ENCODE measurements at regions not wholly inside any gene's neighbourhood (a gene's known extent, or its start where the extent isn't known, plus 50 kb on each side); places are given as distances from the start of the nearest gene placed in this dataset.

- no peak overlapping the region for H3K4me3 ChIP-seq (ENCODE audit: low read length)
- TF ChIP-seq, protein P1, sequence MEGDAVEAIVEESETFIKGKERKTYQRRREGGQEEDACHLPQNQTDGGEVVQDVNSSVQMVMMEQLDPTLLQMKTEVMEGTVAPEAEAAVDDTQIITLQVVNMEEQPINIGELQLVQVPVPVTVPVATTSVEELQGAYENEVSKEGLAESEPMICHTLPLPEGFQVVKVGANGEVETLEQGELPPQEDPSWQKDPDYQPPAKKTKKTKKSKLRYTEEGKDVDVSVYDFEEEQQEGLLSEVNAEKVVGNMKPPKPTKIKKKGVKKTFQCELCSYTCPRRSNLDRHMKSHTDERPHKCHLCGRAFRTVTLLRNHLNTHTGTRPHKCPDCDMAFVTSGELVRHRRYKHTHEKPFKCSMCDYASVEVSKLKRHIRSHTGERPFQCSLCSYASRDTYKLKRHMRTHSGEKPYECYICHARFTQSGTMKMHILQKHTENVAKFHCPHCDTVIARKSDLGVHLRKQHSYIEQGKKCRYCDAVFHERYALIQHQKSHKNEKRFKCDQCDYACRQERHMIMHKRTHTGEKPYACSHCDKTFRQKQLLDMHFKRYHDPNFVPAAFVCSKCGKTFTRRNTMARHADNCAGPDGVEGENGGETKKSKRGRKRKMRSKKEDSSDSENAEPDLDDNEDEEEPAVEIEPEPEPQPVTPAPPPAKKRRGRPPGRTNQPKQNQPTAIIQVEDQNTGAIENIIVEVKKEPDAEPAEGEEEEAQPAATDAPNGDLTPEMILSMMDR (IDR thresholded peaks at IDR 0.05; ENCODE audit: insufficient read depth, low read depth, low read length, missing control alignments) = no peak
- peak; percentile 54 for DNase-seq (ENCODE audit: low read depth)
Measured at GRCh38 chr1:39090757-39091380, 64.7 kb downstream of the NDUFS5 start.

GRCh38 chr1:39091845-39092645, 65.9 kb downstream of the NDUFS5 start:
- peak; percentile 81 for DNase-seq (ENCODE audit: low read depth)
- no peak overlapping the region for H3K4me3 ChIP-seq (ENCODE audit: low read length)
- TF ChIP-seq, protein P1 (IDR thresholded peaks at IDR 0.05; ENCODE audit: insufficient read depth, low read depth, low read length, missing control alignments) = peak; percentile 79

DNA sequence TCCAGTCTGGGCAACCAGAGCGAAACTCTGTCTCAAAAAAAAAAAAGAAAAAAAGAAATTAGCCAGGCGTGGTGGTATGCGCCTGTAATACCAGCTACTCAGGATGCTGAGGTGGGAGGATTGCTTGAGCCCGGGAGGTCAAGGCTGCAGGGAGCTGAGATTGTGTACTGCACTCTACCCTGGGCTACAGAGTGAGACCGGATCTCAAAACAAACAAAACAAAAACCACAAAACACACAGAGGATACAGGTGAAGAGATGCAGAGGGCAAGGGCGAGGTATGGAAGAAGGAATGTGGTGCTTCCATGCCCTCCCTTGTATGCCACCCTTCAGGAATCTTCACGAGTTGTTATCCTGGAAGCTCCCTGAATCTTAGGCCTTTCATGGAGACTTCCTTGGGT, 68.5 kb downstream of the NDUFS5 start:
- TF ChIP-seq, protein P1 (IDR thresholded peaks at IDR 0.05; ENCODE audit: insufficient read depth, low read depth, low read length, missing control alignments) = no peak
- no peak overlapping the region for H3K4me3 ChIP-seq (ENCODE audit: low read length)
- DNase-seq (ENCODE audit: low read depth) = no peak

GRCh38 chr1:39098546-39099250, 72.5 kb downstream of the NDUFS5 start:
- no peak overlapping the region for H3K4me3 ChIP-seq (ENCODE audit: low read length)
- TF ChIP-seq, protein P1 (IDR thresholded peaks at IDR 0.05; ENCODE audit: insufficient read depth, low read depth, low read length, missing control alignments) = peak; percentile 83
- peak; percentile 85 for DNase-seq (ENCODE audit: low read depth)

DNA sequence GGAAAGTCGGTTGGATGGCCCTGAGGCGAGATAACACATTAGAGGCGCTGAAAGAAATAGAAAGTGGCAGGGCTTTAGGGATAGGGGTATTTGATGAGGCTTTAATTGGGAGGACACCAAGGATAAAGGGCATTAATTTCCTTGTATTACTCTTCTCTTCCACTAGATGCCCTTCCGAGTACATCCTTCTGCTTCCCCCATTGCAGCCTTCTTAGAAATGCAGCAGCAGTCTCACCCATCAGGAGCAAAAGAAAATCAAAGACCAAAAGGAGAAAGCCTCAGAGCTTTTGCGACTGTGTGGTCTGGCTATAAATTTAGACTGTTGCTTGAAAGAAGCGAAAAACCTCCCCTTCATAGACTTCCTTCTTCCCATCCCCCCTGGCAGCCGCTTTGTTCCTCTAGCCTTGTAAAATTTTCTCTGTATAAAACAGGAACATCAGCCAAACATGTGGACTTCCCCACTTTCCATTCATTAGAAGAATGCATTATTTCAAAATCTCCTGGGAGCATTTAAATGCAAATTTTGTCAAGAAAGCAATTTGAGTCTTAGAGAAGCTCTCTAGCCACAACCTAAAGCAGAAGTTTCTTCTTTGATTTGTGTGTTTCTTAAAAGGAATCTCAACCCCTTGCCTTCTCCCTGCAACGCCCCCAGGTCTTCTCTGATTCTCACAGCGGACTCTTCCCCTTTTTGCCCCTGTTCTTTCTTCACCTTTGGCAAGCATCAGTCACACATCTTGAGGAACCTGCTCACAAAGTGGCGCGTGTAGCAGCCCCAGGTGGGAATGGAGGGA, 76.6 kb downstream of the NDUFS5 start:
- H3K4me3 ChIP-seq (ENCODE audit: low read length) = no peak overlapping the region
- TF ChIP-seq, protein P1 (IDR thresholded peaks at IDR 0.05; ENCODE audit: insufficient read depth, low read depth, low read length, missing control alignments) = peak; percentile 87
- DNase-seq (ENCODE audit: low read depth) = peak; percentile 81

- H3K4me3 ChIP-seq (ENCODE audit: low read length) = no peak overlapping the region
- DNase-seq (ENCODE audit: low read depth) = peak; percentile 96
- TF ChIP-seq, protein P1 (IDR thresholded peaks at IDR 0.05; ENCODE audit: insufficient read depth, low read depth, low read length, missing control alignments) = no peak
Measured at GRCh38 chr1:39103328-39104157, 77.4 kb downstream of the NDUFS5 start.

Data from epithelial cell of esophagus (primary cell).